KOPT-K1 (cell line): ENCODE measurements at regions not wholly inside any gene's neighbourhood (a gene's known extent, or its start where the extent isn't known, plus 50 kb on each side); places are given as distances from the start of the nearest gene placed in this dataset.
"Not testable (repeated sequence)": the region's sequence is repeated elsewhere in the genome, so short reads cannot be mapped to it uniquely, and the experiment has no call there.

Source experiments
- H3K27ac ChIP-seq: fragments of 200-600 bp; sonication (generic); 2 replicates; pipeline ENCODE4 v1.5.1; 2016; ENCODE audit warnings: antibody characterized with exemption, mild to moderate bottlenecking, low read depth, low read length; ENCODE audit not compliant: poor library complexity, severe bottlenecking
- H3K36me3 ChIP-seq: fragments of 200-600 bp; sonication (generic); 2 replicates; pipeline ENCODE4 v1.5.1; 2017; ENCODE audit warnings: antibody characterized with exemption, mild to moderate bottlenecking, low read length, moderate library complexity; ENCODE audit not compliant: insufficient read depth
- H3K9me3 ChIP-seq: fragments of 200-600 bp; sonication (generic); 2 replicates; pipeline ENCODE4 v1.5.1; 2017; ENCODE audit warnings: antibody characterized with exemption, low read length, mild to moderate bottlenecking; ENCODE audit not compliant: insufficient read depth, poor library complexity, severe bottlenecking

- no peak overlapping the region for H3K27ac ChIP-seq
- H3K36me3 ChIP-seq: no peaks in the 10 kb centered on the region
Observed at GRCh38 chr13:33340631-33341030, 55.1 kb upstream of the STARD13 start.

DNA sequence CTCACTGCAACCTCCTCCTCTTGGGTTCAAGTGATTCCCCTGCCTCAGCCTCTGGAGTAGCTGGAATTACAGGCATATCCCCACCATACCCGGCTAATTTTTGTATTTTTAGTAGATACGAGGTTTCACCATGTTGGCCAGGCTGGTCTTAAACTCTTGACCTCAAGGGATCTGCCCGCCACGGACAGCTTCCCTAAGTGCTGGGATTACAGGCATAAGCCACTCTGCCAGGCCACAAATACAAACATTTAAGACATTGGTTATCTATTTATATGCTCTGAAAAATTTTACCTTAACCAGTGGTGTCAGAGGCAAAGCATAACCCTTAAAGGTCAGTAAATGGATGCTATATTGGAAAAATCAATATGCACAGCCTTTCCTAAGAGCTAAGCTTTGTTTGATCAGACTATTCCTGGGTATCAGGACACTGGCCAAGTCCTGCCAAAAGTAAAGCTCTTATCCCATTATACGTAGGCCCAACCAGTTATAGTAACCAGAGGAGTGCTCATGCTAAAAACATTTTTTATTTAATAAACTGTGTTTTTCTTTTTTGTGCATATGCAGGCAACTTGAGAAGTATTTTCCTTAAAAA is 56.4 kb upstream of the STARD13 start:
- Histone ChIP-seq H3K9me3 (no peaks in the 10 kb centered on the region), H3K36me3 (no peaks in the 10 kb centered on the region), H3K27ac (no peak overlapping the region)

More at GRCh38 chr13:33340631-33341030, 55.1 kb upstream of the STARD13 start:
- no peaks in the 10 kb centered on the region for H3K9me3 ChIP-seq

- no peaks in the 10 kb centered on the region for H3K36me3 ChIP-seq
- H3K9me3 ChIP-seq: no peaks in the 10 kb centered on the region
Observed at GRCh38 chr13:33345842-33346241, 60.3 kb upstream of the STARD13 start.

GRCh38 chr13:33347861-33348260 is 62.3 kb upstream of the STARD13 start:
- no peak overlapping the region for H3K27ac ChIP-seq
- no peaks in the 10 kb centered on the region for H3K36me3 ChIP-seq
- no peaks in the 10 kb centered on the region for H3K9me3 ChIP-seq

More at GRCh38 chr13:33345842-33346241, 60.3 kb upstream of the STARD13 start:
- no peak overlapping the region for H3K27ac ChIP-seq

DNA sequence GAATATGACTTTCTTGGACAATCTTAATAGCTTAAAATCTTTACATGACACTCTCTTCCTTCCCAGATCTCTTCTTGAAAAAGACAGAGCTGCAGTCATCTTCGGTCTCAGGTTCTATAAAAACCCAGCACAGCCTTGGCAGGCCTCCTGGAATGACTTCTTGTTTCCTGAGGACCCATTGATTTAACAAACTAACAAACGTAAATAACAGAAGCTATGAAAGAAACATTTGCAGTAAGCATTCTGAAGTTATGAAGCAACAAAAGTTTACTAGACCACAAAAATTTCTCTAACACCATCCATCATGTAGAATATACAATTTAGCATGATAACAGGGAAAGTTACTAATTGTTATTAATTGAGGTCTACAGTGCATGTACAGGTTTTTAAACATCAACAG is 62.8 kb upstream of the STARD13 start:
- H3K9me3 ChIP-seq: no peaks in the 10 kb centered on the region
- H3K27ac ChIP-seq: no peak overlapping the region
- H3K36me3 ChIP-seq: no peaks in the 10 kb centered on the region

DNA sequence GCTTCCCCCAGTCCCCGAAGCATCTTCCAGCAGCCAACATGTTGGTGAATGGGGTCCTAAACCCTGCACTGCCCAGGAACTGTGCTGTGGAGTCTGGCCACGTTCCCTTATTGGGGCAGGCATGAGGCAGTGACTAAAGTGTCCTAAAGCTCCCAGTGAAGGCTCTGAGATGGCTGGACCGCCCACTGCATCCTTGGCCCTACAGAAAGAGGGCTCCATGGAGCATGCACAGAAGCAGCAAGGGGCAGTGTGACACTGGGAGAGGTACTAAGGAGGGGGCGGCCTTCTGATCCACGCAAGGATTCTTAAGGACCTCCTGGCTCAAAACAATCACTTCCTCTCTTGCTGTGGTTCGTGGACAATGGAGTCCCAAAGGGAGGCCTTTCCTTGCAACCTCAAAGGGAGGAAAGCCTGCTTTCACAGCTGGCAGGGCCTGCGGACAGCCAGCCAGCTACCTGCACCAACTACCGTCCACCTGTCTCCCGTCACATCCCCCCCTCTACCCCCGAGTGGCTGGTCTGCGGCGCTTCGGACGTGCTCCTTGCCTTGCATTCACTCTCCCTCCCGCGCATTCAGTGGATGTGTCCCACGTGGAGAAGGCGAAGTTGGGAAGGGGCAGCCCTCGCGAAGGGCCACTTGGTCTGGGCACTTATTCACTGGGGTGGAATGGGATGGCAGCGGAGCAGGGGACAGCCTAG is 63.9 kb upstream of the STARD13 start:
- H3K9me3 ChIP-seq: no peaks in the 10 kb centered on the region
- H3K27ac ChIP-seq: no peak overlapping the region
- H3K36me3 ChIP-seq: no peaks in the 10 kb centered on the region

GRCh38 chr13:33349986-33350826 is 64.7 kb upstream of the STARD13 start:
- H3K36me3 ChIP-seq: no peaks in the 10 kb centered on the region
- H3K9me3 ChIP-seq: no peaks in the 10 kb centered on the region
- no peak overlapping the region for H3K27ac ChIP-seq

DNA sequence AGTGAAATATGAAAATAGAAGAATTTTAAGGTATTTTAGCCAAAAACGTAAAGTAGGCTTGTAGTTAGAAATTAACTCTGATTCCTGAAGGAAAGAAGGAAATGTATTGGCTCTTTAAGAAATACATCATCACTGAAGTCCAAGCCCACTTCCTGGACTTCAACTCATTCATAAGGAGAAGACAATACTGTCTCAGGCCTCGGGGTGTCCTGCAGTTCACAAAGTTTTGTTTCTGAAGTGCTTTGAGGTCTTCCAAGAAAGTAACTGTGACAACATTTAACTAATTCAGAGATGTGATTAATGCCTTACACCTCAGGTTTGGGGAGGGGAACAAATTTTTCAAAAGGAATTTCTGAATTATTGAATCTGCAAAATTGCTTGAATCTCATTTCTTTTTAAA is 65.8 kb upstream of the STARD13 start:
- Histone ChIP-seq H3K9me3 (no peaks in the 10 kb centered on the region), H3K36me3 (no peaks in the 10 kb centered on the region), H3K27ac (no peak overlapping the region)

- H3K36me3 ChIP-seq: no peaks in the 10 kb centered on the region
- H3K27ac ChIP-seq: no peak overlapping the region
- H3K9me3 ChIP-seq: no peaks in the 10 kb centered on the region
Observed at GRCh38 chr13:33352041-33352440, 66.5 kb upstream of the STARD13 start.

- H3K27ac ChIP-seq: no peak overlapping the region
- H3K9me3 ChIP-seq: no peaks in the 10 kb centered on the region
- H3K36me3 ChIP-seq: no peaks in the 10 kb centered on the region
Observed at GRCh38 chr13:33352526-33352925, 67.0 kb upstream of the STARD13 start.

DNA sequence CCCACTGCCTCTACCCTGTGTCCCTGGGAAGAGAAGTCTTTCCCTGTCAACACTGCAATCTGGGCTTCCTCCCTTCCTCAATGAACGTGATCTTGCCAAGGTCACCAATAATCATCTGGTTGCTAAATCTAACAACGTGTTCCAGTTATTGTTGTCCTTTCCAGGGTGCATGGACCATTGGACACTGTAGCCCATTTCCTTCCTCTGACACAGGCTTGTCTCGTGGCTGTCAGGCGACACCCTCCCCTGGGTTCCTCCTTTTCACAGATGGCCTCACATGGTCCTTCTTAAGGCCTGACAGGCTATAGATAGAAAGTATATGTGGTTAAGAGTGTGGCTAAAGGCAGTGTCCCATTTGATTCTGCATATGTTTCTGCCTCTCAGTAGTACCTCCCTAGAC is 67.7 kb upstream of the STARD13 start:
- no peaks in the 10 kb centered on the region for H3K9me3 ChIP-seq
- no peaks in the 10 kb centered on the region for H3K36me3 ChIP-seq
- H3K27ac ChIP-seq: no peak overlapping the region

DNA sequence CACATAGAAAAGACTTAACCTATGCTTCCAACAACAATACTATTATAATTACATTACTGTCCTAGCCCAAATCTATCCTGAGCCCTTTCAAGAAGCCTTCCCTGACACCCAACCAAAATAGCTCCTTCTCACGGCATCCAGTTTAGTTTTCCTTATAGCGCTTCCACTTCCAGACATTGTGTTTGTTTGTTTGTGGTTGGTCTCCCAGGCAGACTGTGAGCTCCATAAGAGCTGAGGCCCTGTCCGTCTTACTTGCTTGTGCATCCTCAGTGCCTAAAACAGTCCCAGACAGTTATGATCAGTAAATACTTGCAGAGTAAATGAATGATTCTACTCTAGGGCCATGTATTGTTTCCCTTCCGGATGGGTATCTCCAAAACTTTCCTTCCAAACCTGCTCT is 68.1 kb upstream of the STARD13 start:
- Histone ChIP-seq H3K27ac (no peak overlapping the region), H3K9me3 (no peaks in the 10 kb centered on the region), H3K36me3 (no peaks in the 10 kb centered on the region)

DNA sequence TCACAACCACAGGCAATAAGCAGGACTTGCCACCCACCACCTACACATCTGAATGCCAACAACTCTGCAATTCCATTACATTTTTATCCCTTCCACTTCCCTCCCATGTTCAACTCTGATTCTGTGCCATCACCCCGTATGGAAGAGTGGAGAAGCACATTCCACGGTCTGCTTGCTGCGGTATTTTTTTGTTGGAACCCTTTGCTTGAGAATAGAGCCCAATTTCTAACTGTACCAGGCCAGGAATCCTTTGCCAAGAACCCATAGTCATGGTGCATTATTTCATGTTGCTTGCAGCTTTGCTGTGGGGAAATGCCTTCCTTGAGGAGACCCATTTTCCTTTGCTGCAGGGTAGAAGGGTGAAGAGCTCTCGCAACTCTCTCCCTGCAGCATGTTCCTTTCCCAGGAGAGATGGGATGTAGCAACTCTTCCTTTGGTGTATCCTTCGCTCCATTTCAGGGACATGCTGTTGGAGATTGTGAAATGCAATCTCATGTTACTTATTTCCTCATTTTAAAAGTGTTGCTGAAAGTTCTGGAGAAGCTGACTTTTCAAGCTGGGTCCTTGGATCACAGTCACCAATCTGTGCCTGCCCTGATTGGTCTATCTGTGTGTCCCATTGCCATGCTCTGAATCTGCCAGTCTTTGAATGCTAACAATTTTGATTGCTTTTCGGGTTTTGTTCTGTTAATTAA is 69.8 kb upstream of the STARD13 start:
- no peaks in the 10 kb centered on the region for H3K9me3 ChIP-seq
- no peaks in the 10 kb centered on the region for H3K36me3 ChIP-seq
- no peak overlapping the region for H3K27ac ChIP-seq

DNA sequence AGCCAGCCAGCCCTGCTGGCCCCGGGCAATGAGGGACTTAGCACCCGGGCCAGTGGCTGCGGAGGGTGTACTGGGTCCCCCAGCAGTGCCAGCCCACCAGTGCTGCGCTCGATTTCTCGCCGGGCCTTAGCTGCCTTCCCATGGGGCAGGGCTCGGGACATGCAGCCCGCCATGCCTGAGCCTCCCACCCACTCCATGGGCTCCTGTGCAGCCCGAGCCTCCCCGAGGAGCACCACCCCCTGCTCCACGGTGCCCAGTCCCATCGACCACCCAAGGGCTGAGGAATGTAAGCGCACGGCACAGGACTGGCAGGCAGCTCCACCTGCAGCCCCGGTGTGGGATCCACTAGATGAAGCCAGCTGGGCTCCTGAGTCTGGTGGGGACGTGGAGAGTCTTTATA is 72.5 kb upstream of the STARD13 start:
- not testable (repeated sequence) for H3K36me3 ChIP-seq, H3K9me3 ChIP-seq, H3K27ac ChIP-seq
